ENCODE measurements at regions not wholly inside any gene's neighbourhood (a gene's known extent, or its start where the extent isn't known, plus 50 kb on each side); places are given as distances from the start of the nearest gene placed in this dataset.
A peak's percentile ranks its signal among the peaks of the same experiment; 100 is the strongest.

DNA sequence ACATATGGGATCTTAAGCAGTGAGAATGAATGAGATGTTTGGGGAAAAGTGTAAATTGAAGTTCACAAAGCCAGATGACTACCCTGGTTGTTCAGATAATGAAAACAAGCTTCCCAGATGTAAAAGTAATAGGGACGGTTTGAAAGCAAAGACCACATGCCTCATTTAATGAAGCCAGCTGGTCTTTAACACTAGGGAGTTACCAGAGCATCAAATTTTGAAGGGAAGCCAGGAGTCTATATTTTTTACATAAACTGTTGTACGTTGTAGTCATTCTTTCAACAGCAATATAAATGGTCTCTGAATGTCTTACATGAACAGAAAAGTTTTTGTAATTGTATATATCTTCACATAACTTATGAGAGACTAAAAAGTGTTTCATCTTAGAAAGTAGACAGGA, 2604.5 kb upstream of the PCDH20 start:
- no peak for DNase-seq

- DNase-seq = no peak
These were observed 2591.7 kb upstream of the PCDH20 start for GRCh38 chr13:64007339-64007738.

DNA sequence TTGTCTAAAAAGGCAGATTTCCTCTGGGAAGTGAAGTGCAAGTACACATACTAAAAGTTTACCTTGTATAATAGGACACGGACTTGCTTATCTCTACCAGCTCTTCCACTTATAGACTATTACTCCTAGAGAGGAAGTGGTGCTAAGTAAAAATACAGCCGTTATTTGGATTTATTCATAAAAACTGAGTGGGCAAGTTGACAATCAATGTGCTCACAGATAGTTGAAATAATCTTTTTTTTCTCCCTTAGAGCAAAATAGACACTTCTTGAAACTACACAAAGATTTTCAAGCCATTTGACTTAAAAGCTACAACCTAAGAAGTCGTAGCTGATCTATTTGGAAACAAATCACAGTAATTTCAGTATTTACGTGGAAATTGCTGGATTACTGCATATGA, 2584.7 kb upstream of the PCDH20 start:
- no peak for DNase-seq

- DNase-seq = no peak
These were observed 2584.1 kb upstream of the PCDH20 start for GRCh38 chr13:63999614-64000305.

DNA sequence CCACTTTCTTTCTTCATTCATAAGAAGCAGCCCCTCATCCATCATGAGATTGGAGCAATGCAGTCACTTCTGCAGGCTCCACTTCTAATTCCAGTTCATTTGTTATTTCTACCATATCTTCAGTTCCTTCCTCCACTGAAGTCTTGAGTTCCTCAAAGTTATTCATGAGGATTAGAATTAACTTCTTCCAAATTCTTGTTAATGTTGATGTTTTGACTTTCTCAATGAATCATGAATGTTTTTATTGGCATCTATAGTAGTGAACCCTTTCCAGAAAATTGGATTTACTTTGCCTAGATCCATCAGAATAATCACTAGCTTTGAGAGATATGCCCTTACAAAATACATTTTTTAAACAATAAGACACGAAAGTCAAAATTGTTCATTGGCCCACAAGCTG, 2567.7 kb upstream of the PCDH20 start:
- no peak for DNase-seq

DNA sequence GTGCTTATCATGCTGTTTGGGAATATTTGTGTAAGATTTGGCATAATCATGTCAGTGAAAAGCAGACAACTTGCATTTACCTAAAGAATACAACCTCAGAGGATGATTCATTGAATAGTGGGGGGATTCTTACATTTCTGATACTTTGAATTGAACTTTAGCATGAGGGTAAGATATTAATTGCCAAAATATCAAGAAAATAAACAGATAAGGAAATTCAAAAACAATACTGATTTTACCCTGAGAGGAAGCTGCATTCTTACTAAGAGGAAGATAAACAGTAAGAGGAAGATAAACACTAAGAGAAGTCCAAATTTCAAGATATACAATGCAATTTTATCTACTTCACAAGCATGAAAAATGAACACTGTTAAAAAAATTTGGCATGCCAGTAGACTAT, 2564.3 kb upstream of the PCDH20 start:
- DNase-seq = no peak

DNA sequence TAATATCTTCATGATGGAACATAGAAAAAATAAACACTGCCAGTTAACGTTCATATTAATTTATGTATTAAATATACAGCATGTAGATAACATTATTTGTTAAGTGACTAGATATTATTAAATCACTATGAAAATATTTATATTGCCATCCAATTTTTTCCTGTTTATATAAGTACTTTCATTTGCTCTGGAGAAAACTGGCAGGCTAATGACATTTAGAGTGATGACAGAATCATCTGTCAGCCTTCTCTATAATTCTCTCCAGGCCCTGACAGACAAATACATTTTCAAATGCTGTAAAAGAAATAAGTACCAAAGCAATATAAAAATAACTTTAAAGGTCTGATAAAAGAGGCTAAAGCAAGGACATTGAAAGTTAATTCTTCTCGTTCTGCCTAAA, 2556.7 kb upstream of the PCDH20 start:
- no peak for DNase-seq

- no peak for DNase-seq
These were observed 2539.0 kb upstream of the PCDH20 start for GRCh38 chr13:63954683-63955082.

DNA sequence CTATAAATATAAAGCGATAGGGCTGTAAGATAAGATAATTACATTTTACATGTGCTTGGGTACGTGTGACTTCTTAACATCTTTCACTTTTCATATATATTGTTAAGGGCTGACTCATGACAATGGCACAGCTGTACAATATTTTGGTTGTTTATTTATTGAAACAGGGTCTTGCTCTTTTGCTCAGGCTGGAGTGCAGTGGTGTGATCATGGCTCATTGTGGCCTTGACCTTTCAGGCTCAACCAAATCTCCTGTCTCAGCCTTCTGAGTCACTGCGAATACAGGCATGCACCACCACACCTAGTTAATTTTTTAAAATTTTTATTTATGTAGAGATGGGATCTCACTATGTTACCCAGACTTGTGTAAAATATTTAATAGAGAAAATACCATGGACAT, 2532.4 kb upstream of the PCDH20 start:
- DNase-seq = no peak

- no peak for DNase-seq
These were observed 2529.3 kb upstream of the PCDH20 start for GRCh38 chr13:63944911-63945310.

DNA sequence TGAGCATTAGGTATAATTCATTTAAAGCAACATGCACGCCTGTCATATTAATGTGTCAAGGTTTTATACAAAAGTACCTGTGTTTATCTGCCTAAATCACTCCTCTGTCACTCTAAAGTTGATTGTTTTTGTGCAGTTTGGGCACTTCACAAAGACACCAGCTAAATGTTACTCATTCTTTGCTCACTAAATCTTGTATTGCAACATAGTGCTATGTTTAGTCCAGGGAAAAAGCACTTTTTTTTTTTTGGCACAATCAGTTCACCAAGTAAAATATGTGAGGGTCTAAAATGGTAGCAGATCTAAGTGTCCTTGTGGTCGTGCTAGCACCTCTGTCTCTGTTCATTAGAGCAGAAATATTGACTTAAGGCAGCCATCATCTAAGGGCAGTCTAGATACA, 2526.7 kb upstream of the PCDH20 start:
- no peak for DNase-seq

DNA sequence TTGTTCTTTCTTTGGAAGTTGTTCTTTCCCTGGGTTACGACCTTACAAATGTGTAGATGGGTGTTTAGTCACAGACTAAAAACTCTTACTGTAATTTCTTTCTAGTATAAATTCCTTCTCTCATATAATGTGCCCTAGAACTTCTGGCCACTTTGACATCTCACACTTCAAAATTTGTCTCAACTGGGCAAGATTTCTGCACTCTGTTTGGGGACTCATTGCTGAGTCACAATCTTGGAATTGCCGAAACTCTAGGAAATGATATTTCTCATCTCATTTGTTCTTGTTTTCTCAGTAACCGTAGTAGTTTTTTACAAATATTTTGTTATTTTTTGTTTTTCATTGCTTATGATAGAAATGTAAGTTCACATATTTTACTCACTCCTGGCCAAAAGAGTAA, 2523.2 kb upstream of the PCDH20 start:
- no peak for DNase-seq

DNA sequence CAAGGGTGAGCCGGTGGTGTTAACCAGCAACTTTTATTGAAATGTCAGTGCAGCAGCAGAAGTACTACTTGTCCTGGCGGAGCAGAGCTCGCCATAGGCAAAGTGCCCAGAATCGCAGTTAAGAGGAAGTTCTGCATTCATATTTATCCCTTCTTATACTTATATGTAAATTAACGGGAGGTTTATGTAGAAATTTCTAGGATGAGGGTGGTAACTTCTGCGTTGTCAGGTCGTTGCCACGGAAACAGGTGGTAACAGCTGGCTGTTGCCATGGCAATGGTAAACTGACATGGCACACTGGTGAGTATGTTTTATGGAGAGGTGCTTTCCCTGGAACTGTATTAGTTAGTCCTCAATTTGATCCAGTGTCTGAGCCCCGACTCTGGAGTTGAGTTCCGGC, 2494.9 kb upstream of the PCDH20 start:
- peak; percentile 71 for DNase-seq

GRCh38 chr13:63909726-63910375, 2494.2 kb upstream of the PCDH20 start:
- peak; percentile 23 for DNase-seq

DNA sequence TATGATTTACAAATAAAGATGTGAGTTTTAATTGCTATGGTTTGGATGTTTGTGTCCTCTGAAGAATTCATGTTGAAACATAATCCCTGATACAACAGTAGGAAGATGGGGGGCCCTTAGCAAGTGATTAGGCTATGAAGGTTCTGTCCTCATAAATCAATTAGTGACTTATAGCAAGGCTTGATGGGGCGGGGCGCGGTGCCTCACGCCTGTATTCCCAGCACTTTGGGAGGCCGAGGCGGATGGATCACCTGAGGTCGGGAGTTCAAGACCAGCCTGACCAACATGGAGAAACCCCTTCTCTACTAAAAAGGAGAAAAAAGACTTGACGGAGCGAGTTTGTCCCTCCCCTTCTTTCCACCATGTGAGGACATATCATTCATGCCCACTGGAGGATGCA, 2486.5 kb upstream of the PCDH20 start:
- no peak for DNase-seq

DNA sequence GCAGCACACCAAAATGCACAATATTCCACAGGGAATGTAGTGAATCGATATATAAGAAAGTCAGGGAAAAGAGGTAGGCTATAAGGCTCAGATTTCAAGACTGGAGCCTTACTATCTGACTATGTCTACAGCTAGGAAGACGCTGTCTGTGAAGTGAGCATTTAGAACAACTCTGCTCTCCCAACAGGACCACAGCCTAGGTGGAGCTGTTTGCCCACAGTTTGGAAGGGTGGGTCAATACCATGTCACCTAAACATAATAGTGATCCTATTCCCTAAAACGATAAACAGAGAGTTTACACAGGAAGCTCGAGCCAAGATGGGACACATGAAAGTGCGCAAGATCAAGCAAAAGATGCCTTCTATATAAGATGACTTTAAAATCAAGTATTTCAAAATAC, 2486.0 kb upstream of the PCDH20 start:
- no peak for DNase-seq

GRCh38 chr13:63900406-63900805, 2484.8 kb upstream of the PCDH20 start:
- DNase-seq = no peak

- no peak for DNase-seq
These were observed 2480.7 kb upstream of the PCDH20 start for GRCh38 chr13:63896321-63896720.

DNA sequence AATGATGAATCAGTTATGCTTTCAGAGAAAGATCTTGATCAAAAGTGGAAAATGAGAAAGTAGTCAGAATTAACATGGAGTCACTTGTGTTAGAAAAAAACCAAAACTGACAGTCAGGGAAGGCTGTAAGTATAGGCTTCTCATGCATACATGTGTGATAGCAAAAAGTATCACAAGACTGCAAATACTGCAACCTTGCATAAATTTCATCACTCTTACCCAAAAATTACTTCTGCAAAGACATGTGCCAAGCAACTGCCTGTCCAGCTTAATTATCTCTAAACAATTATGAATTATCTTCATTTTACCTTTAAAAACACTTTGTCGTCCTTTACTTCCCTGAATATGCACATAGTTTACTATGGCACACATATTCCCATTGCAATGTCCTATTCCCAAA, 2466.4 kb upstream of the PCDH20 start:
- DNase-seq = no peak

GRCh38 chr13:63880705-63881104, 2465.1 kb upstream of the PCDH20 start:
- DNase-seq = no peak

DNA sequence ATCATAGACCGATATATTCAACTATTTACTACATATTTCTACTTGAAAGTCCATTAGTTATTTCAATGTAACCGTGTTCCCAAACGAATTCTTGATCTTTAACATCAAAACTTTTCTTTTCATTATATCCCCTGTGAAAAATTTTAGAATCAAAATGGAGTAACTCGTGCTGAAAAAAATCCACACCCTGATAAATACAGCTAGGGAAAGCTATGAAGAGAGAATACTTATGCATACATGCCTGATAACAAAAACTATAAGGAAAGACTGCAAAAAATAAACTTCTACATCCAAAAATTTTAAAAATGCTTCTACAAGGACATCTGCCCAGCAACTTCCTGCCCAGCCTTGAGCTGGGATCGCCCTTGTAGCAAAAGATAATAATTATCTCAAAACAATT, 2458.3 kb upstream of the PCDH20 start:
- DNase-seq = no peak

- no peak for DNase-seq
These were observed 2448.7 kb upstream of the PCDH20 start for GRCh38 chr13:63864171-63864902.

DNA sequence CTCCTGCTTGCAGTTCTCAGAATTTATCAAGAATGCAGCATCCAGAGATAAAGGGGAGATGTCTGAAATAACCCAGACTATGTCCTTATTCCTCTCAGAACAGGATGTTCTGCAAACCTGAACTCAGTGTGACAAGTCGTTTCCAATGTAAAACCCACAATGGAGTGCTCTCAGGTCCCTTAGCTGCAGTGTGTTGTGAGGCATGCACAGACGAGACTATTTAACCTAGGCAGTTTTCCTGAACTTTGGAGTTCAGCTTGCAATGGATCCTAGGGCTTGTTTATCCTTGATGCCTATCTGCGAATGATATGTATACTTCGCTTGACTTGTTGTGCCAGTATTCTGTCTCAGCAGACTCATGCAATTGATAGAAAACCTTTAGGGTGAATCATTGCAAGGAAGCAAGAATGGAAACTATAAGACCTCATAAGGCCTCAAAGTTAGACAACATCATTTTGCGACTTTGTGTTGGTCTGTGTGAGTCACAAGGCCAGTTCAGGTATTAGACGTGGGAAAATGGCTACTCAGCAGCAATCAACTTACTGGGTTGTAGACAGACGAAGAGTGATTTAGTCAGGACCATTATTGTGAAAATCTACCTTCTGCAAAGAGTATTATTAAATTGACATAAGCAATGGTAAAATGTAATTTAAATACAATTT, 2439.9 kb upstream of the PCDH20 start:
- DNase-seq = no peak

DNA sequence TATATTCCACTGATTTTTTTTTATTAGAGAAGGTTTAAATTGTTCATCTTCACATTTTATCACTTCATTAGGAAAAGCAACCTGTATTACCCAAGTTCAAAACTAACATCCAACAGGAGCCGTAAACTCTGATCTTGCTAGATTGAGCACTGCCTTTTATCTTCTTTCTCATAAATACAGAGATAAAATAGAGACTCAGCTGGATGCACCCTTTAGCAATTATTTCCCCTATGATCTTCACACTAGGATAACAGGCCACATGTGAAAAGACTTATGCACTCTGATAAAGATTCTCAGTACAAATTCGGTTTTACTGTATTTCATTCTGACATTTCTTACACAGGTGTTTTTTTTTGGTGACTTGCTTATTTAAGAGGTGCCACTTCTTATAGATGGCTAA, 2438.2 kb upstream of the PCDH20 start:
- no peak for DNase-seq
